A549 (cell line): ENCODE measurements at regions not wholly inside any gene's neighbourhood (a gene's known extent, or its start where the extent isn't known, plus 50 kb on each side); places are given as distances from the start of the nearest gene placed in this dataset.

Experiments used
- CEBPB ChIP-seq, 2 experiments: fragments of >200 bp in 1 of 2; sonication (Bioruptor Twin) in 1 of 2; formaldehyde crosslinking in 1 of 2; IDR thresholded peaks; 2 replicates each; pipeline ENCODE4 v1.6.1; 2012 to 2016
- CTCF ChIP-seq: fragments of >200 bp; sonication (Bioruptor Twin); formaldehyde crosslinking; IDR thresholded peaks from 3 replicates; pipeline ENCODE4 v1.5.1; 2016
- ELK1 ChIP-seq: fragments of 150-350 bp; IDR thresholded peaks from 2 replicates; pipeline ENCODE4 v1.6.1; 2014; ENCODE audit warnings: low read depth, mild to moderate bottlenecking, low read length
- EP300 ChIP-seq, 2 experiments: fragments of >200 bp; sonication (Bioruptor Twin); formaldehyde crosslinking; IDR thresholded peaks; 2 replicates in 1 of 2; 3 replicates in 1 of 2; pipeline ENCODE4 v1.6.1; 2016 to 2017
- MAZ ChIP-seq: fragments of 150-350 bp; IDR thresholded peaks from 2 replicates; pipeline ENCODE4 v1.6.1; 2014; ENCODE audit warnings: antibody characterized with exemption, low read depth, low read length, borderline replicate concordance
- POLR2A ChIP-seq: IDR thresholded peaks from 2 replicates; pipeline ENCODE4 v1.6.1; 2012; ENCODE audit warnings: mild to moderate bottlenecking, low read length
- POLR2AphosphoS2 ChIP-seq: conservative IDR thresholded peaks from 2 replicates; pipeline ENCODE4 v1.6.1; 2012; ENCODE audit warnings: low read length, improper control_type of control experiment, inconsistent platforms
- RAD21 ChIP-seq, 2 experiments: fragments of >200 bp in 1 of 2; sonication (Bioruptor Twin) in 1 of 2; formaldehyde crosslinking in 1 of 2; IDR thresholded peaks in 1 of 2; conservative IDR thresholded peaks in 1 of 2; 2 replicates in 1 of 2; 3 replicates in 1 of 2; pipeline ENCODE4 v1.6.1; 2012 to 2018; ENCODE audit warnings: inconsistent platforms in 1 of 2
- RCOR1 ChIP-seq: fragments of 150-350 bp; IDR thresholded peaks from 2 replicates; pipeline ENCODE4 v1.6.1; 2014; ENCODE audit warnings: antibody characterized with exemption, low read length, low read depth
- REST ChIP-seq: fragments of 200-600 bp; sonication (generic); IDR thresholded peaks from 2 replicates; pipeline ENCODE4 v1.6.1; 2016; ENCODE audit warnings: antibody characterized with exemption, mild to moderate bottlenecking, moderate library complexity
- RFX5 ChIP-seq: fragments of 450-650 bp; IDR thresholded peaks from 2 replicates; pipeline ENCODE4 v1.7.1; 2014; ENCODE audit warnings: antibody characterized with exemption, mild to moderate bottlenecking, moderate library complexity
- TP53 ChIP-seq: fragments of 250-450 bp; sonication (Bioruptor Pico); IDR thresholded peaks from 2 replicates; pipeline ENCODE4 v1.5.0; 2021; ENCODE audit warnings: mild to moderate bottlenecking, moderate library complexity
- ZC3H11A ChIP-seq: fragments of 450-650 bp; IDR thresholded peaks from 2 replicates; pipeline ENCODE4 v1.6.1; 2014; ENCODE audit warnings: antibody characterized with exemption, mild to moderate bottlenecking
- ZFP36 ChIP-seq: fragments of 450-650 bp; IDR thresholded peaks from 2 replicates; pipeline ENCODE4 v1.6.1; 2014; ENCODE audit warnings: borderline replicate concordance; ENCODE audit not compliant: partially characterized antibody

GRCh38 chr2:113827426-113827825 is 62.5 kb upstream of the ACTR3 start:
- TF ChIP-seq CTCF: no peak
- no peak for TF ChIP-seq POLR2A
- TF ChIP-seq MAZ: no peak
- no peak for TF ChIP-seq RAD21 (conservative IDR thresholded peaks at IDR 0.05 in 1 of 2, IDR thresholded peaks at IDR 0.05 in 1 of 2)
- no peak for TF ChIP-seq REST
- TF ChIP-seq ZC3H11A: no peak
- no peak for TF ChIP-seq ELK1
- no peak for TF ChIP-seq ZFP36
- no peak for TF ChIP-seq TP53 (CRISPR knock-in tag)
- no peak for TF ChIP-seq EP300 (IDR thresholded peaks at IDR 0.05)
- TF ChIP-seq CEBPB (IDR thresholded peaks at IDR 0.05): no peak
- no peak for TF ChIP-seq RFX5
- TF ChIP-seq POLR2AphosphoS2: no peak
- TF ChIP-seq RCOR1: no peak
